GM23338 (cell line): ENCODE measurements at regions not wholly inside any gene's neighbourhood (a gene's known extent, or its start where the extent isn't known, plus 50 kb on each side); places are given as distances from the start of the nearest gene placed in this dataset.

Experiments used
- CREB1 ChIP-seq: fragments of 250-450 bp; sonication (Bioruptor Pico); IDR thresholded peaks from 2 replicates; pipeline ENCODE4 v1.5.0; 2020; ENCODE audit warnings: low read depth, mild to moderate bottlenecking, moderate library complexity
- CTCF ChIP-seq, 2 experiments: fragments of 200-600 bp in 1 of 2; sonication (generic) in 1 of 2; conservative IDR thresholded peaks; 2 replicates each; pipeline versions ENCODE4 v1.5.1 to v1.6.1; 2016 to 2017; ENCODE audit warnings: antibody characterized with exemption in 2 of 2, low read depth in 2 of 2, mild to moderate bottlenecking in 2 of 2, moderate library complexity in 1 of 2
- ETS1 ChIP-seq: IDR thresholded peaks from 2 replicates; pipeline ENCODE4 v1.6.1; 2016; ENCODE audit warnings: antibody characterized with exemption
- EZH2 ChIP-seq: fragments of 200-600 bp; sonication (generic); IDR thresholded peaks from one replicate; pipeline ENCODE4 v1.8.0; 2017; ENCODE audit warnings: antibody characterized with exemption, mild to moderate bottlenecking, low read depth; ENCODE audit not compliant: unreplicated experiment
- EZH2phosphoT487 ChIP-seq: fragments of 200-600 bp; sonication (generic); IDR thresholded peaks from one replicate; pipeline ENCODE4 v1.8.1; 2018; ENCODE audit warnings: antibody characterized with exemption; ENCODE audit not compliant: unreplicated experiment
- JUNB ChIP-seq: IDR thresholded peaks from one replicate; pipeline ENCODE4 v1.6.1; 2016; ENCODE audit warnings: antibody characterized with exemption; ENCODE audit not compliant: unreplicated experiment
- NANOG ChIP-seq: IDR thresholded peaks from 2 replicates; pipeline ENCODE4 v1.6.1; 2016; ENCODE audit warnings: antibody characterized with exemption, borderline replicate concordance
- POLR2AphosphoS5 ChIP-seq: IDR thresholded peaks from 2 replicates; pipeline ENCODE4 v1.6.1; 2016; ENCODE audit warnings: antibody characterized with exemption, low read depth
- REST ChIP-seq: IDR thresholded peaks from one replicate; pipeline ENCODE4 v1.6.1; 2018; ENCODE audit warnings: antibody characterized with exemption; ENCODE audit not compliant: unreplicated experiment
- STAT1 ChIP-seq: IDR thresholded peaks from one replicate; pipeline ENCODE4 v1.6.1; 2016; ENCODE audit warnings: antibody characterized with exemption; ENCODE audit not compliant: unreplicated experiment
- ZNF331 ChIP-seq: fragments of 250-450 bp; sonication (Bioruptor Pico); IDR thresholded peaks from 2 replicates; pipeline ENCODE4 v1.5.0; 2020; ENCODE audit warnings: low read depth, mild to moderate bottlenecking, moderate library complexity
- ZNF462 ChIP-seq: fragments of 250-450 bp; sonication (Bioruptor Pico); IDR thresholded peaks from 2 replicates; pipeline ENCODE4 v1.5.0; 2020; ENCODE audit warnings: mild to moderate bottlenecking, moderate library complexity

GRCh38 chr11:114821621-114822412 lies 143.5 kb downstream of the NXPE2 start:
- TF ChIP-seq EZH2 (no peak), CTCF (conservative IDR thresholded peaks at IDR 0.05; ENCODE audit: low read depth in 2 of 2) (no peak), REST (no peak), POLR2AphosphoS5 (no peak), EZH2phosphoT487 (no peak), NANOG (no peak), JUNB (no peak), CREB1 (CRISPR knock-in tag) (no peak), ETS1 (no peak), STAT1 (no peak), ZNF462 (CRISPR knock-in tag) (no peak), ZNF331 (CRISPR knock-in tag) (no peak)
